ENCODE measurements at regions not wholly inside any gene's neighbourhood (a gene's known extent, or its start where the extent isn't known, plus 50 kb on each side); places are given as distances from the start of the nearest gene placed in this dataset.

GRCh38 chr17:56661906-56662305 is 68.4 kb downstream of the NOG start:
- Histone ChIP-seq H3K4me1 (ENCODE audit: control insufficient read depth, extremely low read depth, insufficient read depth, low read length) (no peaks in the 10 kb centered on the region), H3K36me3 (ENCODE audit: control insufficient read depth in 2 of 2, extremely low read depth in 1 of 2, insufficient read depth in 2 of 2, low read length in 2 of 2) (no peaks in the 10 kb centered on the region), H4K20me1 (replicated peaks; ENCODE audit: control insufficient read depth, extremely low read depth, insufficient read depth, low read length) (no peaks in the 10 kb centered on the region), H3K27ac (ENCODE audit: insufficient read depth, low read depth, low read length) (no peak overlapping the region), H3K4me3 (replicated peaks in 1 of 3; ENCODE audit: insufficient read depth in 1 of 3, low read depth in 1 of 3, low read length in 3 of 3) (no peak overlapping the region), H3K79me2 (ENCODE audit: control insufficient read depth, insufficient read depth, low read length) (no peaks in the 10 kb centered on the region), H3K9me1 (replicated peaks; ENCODE audit: control insufficient read depth, extremely low read depth, insufficient read depth, low read length) (no peaks in the 10 kb centered on the region), H3K9me3 (replicated peaks; ENCODE audit: control insufficient read depth, insufficient read depth, low read length) (no peaks in the 10 kb centered on the region), H2AFZ (ENCODE audit: low read depth, low read length) (no peak overlapping the region), H3K27me3 (ENCODE audit: control insufficient read depth in 2 of 2, insufficient read depth in 2 of 2, low read length in 2 of 2) (no peaks in the 10 kb centered on the region), H3K9ac (replicated peaks; ENCODE audit: extremely low read depth, insufficient read depth, low read length) (no peak overlapping the region), H3K4me2 (ENCODE audit: insufficient read depth, low read length) (no peak overlapping the region)
- no TSS peak for BruUV-seq (replicated peaks)
- dilution Hi-C loops (cut with MboI; ENCODE audit: extremely low pct_ligation_motif_present, low sequenced_read_pairs), result no loop called here
- ChIA-PET POLR2A (no interaction called here), CTCF (interaction anchor here (1.1 to 1.5 kb wide), 2 partner anchors 43 to 54 kb away, joined by 3 to 5 read pairs; no protein-coding TSS in a partner anchor)
- no peak for FAIRE-seq
- TF ChIP-seq POLR2A (IDR thresholded peaks at IDR 0.05; ENCODE audit: low read depth, low read length) (no peak), JUN (IDR thresholded peaks at IDR 0.05; ENCODE audit: borderline replicate concordance, insufficient read depth, insufficient read length, low read depth) (no peak), FOS (IDR thresholded peaks at IDR 0.05; ENCODE audit: borderline replicate concordance, insufficient read depth, low read length) (no peak), MAX (IDR thresholded peaks at IDR 0.05; ENCODE audit: insufficient read depth, insufficient read length) (no peak), CTCF (IDR thresholded peaks at IDR 0.05; ENCODE audit: extremely low read depth in 1 of 2, insufficient read depth in 1 of 2, low read depth in 1 of 2, low read length in 2 of 2) (no peak), EZH2 (IDR thresholded peaks at IDR 0.05; ENCODE audit: borderline replicate concordance, low read depth, low read length, severe bottlenecking) (no peak), POLR2AphosphoS5 (IDR thresholded peaks at IDR 0.05; ENCODE audit: insufficient read depth, low read depth, low read length) (no peak), MYC (IDR thresholded peaks at IDR 0.05; ENCODE audit: low read depth, low read length) (no peak), GATA2 (IDR thresholded peaks at IDR 0.05; ENCODE audit: insufficient read depth, insufficient read length, low read depth, low read length) (no peak)
- intact Hi-C loops (cut with micrococcal nuclease), result no loop called here
- no peak for DNase-seq (ENCODE audit: low read depth, low spot score)
